Stimulated activated CD8-positive, alpha-beta memory T cell treated with anti-CD3 and anti-CD28 coated beads, Interleukin-2, amount 100 ng/mL, for 48 hours (primary cell): ENCODE measurements at regions not wholly inside any gene's neighbourhood (a gene's known extent, or its start where the extent isn't known, plus 50 kb on each side); places are given as distances from the start of the nearest gene placed in this dataset.

Experiments used
- DNase-seq, 2 donors: peaks; one replicate each; pipeline ENCODE4 v3.0.0-alpha.2; 2020; ENCODE audit warnings: low read depth in 2 of 2

DNA sequence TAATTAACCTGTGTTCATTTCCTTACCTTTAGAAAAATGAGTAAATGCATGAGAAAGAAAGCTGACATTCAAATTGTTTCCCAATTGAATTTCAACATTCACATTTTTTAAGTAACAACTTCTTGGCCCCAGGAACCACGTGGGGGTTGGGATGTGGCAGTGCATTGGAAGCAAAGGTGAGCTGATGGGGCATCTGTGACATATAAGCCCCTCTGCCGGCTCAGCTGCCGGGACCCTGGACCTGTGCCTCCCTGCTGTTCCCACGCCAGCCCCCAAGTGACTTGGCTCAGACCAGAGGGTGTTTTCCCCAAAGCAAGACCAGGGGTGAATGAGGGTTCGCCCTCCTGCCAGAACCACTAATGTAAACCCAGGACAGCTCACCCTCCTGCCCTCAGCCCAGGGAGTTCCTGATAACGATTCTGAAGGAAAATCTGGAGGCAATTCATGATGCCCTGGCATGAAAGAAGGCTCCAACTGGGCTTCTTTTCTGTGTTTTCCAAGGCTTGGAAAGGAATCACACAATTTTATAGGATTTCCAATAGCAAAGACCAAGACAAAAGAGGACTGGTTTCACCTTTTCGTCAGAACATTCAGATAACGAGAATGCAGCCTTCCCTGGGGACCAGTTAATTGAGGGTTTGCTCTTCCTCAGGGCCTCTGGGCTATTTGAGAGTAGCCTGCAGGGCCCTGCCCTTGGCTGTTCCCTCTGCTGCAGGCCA, 193.2 kb upstream of the TWIST2 start:
- no peak for DNase-seq

DNA sequence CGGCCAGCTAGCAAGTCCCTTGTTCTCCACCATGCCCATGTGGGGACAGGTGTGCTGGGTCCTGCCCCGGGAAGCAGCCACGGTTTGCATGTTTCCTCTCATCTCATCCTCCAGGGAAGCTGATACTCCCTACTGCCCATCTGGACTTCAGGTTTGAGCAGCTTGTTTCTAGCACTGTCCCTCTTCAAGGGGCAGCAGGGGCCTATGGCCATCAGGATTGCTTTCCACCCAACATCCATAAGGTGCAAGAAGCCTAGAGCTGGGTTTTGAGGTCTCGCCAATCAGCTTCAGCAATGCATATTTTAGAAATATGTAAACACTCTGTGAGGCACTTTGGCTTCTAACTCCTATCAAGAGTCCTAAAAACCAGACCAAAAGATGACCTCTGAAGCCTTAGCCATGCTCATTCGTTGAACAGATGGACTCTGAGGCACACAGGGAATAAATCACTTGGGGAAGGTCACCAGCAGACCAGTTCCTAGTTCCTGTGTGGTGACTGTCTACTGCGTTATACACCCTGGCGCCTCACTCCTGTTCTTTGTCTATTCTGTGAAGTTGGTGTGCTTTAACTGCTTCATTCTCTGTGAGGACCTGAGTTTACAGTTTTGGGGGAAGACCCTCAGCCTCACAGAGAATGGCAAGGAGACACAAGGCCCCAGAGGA, 192.6 kb upstream of the TWIST2 start:
- no peak for DNase-seq

DNA sequence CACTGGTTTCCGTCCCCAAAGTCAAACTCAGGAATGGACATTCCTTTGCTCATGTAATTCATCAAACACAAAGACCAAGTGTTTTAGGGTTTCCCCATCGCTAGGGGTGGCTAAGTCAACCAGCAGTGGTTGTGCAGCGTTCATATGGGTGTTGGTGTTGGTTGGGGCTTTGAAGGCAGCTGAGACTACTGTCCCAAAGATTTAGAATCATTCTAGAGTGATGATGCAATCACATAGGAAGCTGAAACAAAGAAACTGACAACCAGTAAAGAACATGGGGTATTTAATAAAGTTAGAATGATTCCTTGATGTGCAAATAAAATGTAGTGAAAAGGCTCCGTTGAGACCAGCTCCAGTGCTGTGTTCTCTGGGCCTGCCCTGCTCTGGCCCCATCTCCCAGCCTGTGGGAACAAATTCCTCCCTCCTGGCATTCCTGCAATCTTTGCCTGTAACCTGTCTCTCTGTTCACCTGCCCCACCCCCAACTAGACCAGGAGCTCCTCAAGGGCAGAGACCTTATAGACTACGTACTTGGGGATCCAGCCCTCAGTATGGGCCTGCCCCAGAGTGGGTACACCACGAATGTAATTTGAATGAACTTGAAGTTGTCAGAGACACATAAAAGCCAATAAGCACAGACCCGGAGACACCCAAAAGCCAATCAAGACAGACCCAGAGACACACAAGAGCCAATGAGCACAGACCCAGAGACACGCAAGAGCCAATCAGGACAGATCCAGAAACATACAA, 191.7 kb upstream of the TWIST2 start:
- DNase-seq, result no peak

- no peak for DNase-seq
These were observed 190.5 kb upstream of the TWIST2 start for GRCh38 chr2:238657132-238658053.

- no peak for DNase-seq
These were observed 189.9 kb upstream of the TWIST2 start for GRCh38 chr2:238658054-238658407.

GRCh38 chr2:238658820-238659219, 189.1 kb upstream of the TWIST2 start:
- no peak for DNase-seq

GRCh38 chr2:238659231-238659630, 188.7 kb upstream of the TWIST2 start:
- no peak for DNase-seq

DNA sequence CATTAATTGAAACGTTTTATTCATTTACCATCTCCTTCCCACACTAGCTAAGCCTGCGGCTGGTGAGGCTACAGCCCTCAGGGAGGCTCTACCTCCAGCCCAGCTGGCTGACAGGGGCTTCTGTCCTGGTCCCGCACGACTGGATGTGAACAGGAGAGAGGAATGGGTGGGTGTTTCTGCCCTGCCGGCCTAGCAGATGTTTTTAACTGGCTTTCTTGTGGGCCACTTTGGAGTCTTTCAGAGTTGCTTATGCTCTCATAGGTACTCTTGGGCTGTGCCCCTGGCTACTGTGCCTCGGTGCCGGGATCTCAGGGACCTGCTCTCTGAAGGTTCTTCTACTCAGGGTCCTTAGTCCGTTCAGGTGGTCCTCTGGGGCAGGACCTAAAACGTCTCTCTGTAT, 184.3 kb upstream of the TWIST2 start:
- no peak for DNase-seq

- DNase-seq, result no peak
These were observed 182.0 kb upstream of the TWIST2 start for GRCh38 chr2:238665919-238666318.

GRCh38 chr2:238666543-238666942, 181.3 kb upstream of the TWIST2 start:
- DNase-seq, result no peak

DNA sequence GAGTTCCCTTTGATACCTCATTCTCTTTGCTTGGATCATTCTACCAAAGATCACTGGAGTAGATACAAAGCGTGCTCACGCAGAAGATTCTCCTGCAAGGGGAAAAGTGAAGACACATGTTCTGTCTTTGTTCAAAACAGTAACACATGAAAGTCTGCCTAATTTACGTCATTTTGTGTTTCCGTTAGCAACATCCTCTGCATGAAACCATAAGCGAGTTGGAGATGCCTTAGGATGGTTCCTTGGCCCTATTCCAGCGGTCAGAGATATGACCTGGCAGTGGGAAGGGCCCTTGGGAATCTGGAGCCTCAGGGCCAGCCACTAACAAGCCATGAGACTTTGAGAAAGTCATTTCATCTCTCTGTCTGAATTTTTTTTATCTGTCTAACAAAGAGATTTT, 180.9 kb upstream of the TWIST2 start:
- DNase-seq, result no peak

- DNase-seq, result no peak
These were observed 180.2 kb upstream of the TWIST2 start for GRCh38 chr2:238667639-238668038.

- no peak for DNase-seq
These were observed 179.5 kb upstream of the TWIST2 start for GRCh38 chr2:238668426-238668825.

DNA sequence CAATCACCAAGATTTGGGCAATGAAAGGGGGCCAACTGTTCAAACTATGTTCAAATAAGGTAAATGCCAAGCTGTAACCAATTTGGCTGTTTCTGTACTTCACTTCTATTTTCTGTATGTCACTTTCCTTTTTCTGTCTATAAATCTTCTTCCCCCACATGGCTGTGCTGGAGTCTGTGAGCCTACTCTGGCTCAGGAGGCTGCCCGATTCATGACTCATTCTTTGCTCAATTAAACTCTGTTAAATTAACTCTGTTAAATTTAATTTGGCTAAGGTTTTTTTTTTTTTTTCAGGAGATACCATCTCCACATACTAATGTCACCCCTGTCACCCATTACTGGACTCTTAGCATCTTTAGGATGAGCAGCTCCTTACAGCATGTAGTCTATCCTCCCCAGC, 178.8 kb upstream of the TWIST2 start:
- no peak for DNase-seq

DNA sequence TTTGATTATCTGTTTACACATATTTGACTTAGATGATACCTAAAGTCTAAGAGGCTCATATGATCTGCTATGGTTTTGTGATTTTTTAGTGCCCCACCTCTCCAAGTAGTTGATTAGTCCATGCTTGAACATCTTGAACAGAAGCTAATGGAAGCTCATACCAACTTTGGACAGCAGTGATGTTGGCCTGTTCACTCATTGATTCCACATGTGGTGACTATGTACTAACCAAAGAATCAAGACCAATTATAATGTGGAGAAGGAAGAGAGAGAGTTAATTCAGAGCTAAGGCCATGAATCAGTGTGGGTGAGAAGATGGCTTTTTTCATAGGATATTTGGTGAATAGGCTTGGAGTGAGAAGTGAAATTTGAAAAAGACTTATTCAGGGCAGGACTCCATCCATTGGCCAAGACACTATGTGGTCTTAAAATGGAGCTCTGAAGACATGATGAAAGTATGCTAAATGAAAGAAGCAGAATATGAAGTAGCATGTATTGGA, 178.3 kb upstream of the TWIST2 start:
- no peak for DNase-seq

GRCh38 chr2:238670111-238670585, 177.7 kb upstream of the TWIST2 start:
- peak in 1 of 2 donors; percentile 7 for DNase-seq

DNA sequence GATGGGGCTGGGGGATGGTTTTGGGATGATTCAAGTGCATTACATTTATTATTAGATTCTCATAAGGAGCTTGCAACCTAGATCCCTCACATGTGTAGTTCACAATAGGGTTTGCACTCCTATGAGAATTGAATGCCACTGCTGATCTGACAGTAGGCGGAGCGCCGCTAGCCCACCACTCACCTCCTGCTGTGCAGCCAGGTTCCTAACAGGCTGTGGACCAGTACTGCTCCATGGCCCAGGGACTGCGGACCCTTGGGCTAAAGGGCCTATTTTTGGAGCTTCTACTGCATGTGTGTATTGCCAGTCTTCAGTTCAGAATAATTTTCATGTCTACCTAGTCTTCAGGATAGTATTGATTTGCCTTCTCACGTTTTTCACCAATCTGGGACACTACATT, 165.3 kb upstream of the TWIST2 start:
- DNase-seq, result no peak

DNA sequence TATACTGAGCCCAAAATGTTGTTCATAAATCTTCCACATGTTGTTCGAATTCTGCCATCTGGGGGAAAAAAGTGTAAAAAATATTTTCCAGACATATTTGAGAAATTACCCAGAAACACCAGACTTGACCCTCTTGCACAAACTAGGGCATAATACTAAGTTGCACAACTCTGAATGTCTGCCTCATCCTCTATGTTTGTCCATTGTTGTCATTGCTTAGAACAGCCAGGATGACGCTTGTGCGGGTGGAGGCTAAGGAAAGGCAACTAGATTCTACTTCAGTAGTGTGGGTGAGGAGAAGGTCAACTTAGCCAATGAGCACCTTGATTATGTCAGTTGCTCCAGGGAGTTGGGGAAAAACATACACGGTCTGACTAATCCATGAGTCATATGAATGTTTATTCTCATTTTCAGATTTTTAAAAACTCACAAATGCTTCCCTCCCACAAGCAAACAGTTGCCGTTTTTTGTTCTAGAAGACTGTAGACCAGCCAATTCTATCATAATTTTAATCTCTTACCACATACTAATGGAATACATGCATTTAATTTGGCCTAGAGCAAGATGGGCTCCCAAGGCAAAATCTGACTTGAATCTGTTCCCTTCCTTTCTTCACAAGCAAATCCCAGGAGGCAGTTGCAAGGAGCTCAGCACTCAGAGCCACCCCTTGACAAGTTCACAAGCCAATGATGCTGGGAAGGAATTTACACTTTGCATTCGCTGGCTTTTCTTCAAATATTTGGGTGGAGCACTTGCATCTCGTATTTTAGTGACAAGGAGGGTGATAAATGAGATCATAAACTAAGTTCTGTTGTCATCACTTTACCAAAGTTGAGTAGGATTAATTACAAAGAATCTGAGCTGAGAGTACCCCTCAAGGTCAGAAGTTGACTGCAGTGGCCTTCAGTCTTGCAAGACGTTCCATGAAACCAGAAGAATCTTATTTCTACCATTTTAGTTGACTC, 163.2 kb upstream of the TWIST2 start:
- DNase-seq, result no peak

DNA sequence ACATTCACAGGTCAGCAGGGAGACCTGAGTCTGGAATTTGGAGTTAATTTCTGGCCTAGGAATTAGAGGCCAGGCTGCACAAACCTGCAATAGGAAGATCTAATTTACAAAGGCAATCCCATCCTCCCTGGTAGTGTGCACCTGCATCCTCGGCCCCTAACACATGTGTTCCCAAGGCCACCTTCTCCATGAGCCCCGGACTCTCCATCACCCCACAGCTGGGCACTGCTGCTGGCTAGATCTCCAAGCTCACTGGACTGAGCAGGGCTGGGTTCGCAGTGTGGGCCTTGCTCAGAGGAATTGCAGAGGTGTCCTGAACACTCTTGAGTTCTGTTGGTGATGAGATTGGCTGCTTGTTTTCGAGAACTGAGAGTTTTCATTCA, 162.6 kb upstream of the TWIST2 start:
- DNase-seq, result no peak

DNA sequence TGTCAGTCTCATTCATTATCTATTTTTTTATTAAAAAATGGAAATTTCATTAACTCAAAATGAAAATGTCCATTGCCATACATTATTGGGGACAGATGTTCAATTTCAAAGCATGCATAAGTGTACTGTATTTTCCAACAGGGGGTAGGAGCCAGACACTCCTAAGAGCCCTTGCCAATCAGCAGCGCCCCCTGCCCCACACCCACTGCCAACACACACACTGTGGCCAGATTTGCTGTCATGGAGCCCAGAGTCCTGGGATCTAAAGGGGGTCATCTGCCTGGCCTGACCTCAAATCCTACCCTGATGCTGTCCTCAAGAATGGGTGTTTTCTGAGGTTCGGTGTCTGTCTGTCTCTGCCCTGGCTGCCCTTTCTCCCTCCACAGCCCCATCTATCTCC, 162.2 kb upstream of the TWIST2 start:
- no peak for DNase-seq
